H1 (cell line): ENCODE measurements at regions not wholly inside any gene's neighbourhood (a gene's known extent, or its start where the extent isn't known, plus 50 kb on each side); places are given as distances from the start of the nearest gene placed in this dataset.

Experiments
- CHD1 ChIP-seq: IDR thresholded peaks from 2 replicates; pipeline ENCODE4 v1.6.1; 2012; ENCODE audit warnings: low read depth, low read length, improper control_type of control experiment
- CHD7 ChIP-seq: fragments of 300-600 bp; sonication (generic); IDR thresholded peaks from 2 replicates; pipeline ENCODE4 v1.7.1; 2012; ENCODE audit warnings: low read length, moderate library complexity, mild to moderate bottlenecking, inconsistent platforms; ENCODE audit not compliant: insufficient replicate concordance
- NANOG ChIP-seq: IDR thresholded peaks from 2 replicates; pipeline ENCODE4 v1.6.1; 2011; ENCODE audit warnings: low read length, low read depth, mild to moderate bottlenecking, inconsistent platforms; ENCODE audit not compliant: insufficient read depth, poor library complexity, severe bottlenecking
- SRF ChIP-seq: IDR thresholded peaks from 2 replicates; pipeline ENCODE4 v1.6.1; 2011; ENCODE audit warnings: mild to moderate bottlenecking, low read depth, low read length, moderate library complexity
- TAF7 ChIP-seq: optimal IDR thresholded peaks from 2 replicates; pipeline ENCODE3; 2011; ENCODE audit warnings: low read depth, mild to moderate bottlenecking, inconsistent platforms, low read length, moderate library complexity, borderline replicate concordance

DNA sequence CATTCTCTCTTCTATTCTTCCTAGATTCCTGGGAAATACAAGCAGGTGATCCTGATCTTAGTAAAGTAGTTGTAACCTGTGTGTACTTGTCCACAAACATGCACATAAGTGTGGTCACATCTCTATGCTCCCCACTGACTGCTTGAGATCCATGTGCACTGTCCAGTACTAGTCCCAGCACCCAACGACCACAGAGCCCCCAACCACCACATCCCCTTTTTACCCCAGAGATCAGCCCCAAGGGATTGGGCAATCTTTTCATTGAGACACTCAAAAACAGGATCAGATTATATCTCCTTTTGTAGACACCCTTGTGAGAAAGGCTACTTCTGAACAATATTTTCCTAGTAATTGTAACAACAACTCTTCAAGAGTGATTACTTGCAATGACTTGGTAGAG, 240.6 kb downstream of the ACTL7B start (continued):
- TF ChIP-seq CHD7 = no peak
- no peak for TF ChIP-seq NANOG
- no peak for TF ChIP-seq TAF7
- no peak for TF ChIP-seq SRF
- TF ChIP-seq CHD1 = no peak
